GM23338 (cell line): ENCODE measurements at regions not wholly inside any gene's neighbourhood (a gene's known extent, or its start where the extent isn't known, plus 50 kb on each side); places are given as distances from the start of the nearest gene placed in this dataset.

Experiments
- ATAC-seq: fragments of 200-7000 bp; cut with Tn5 transposase; 3 replicates; pipeline ENCODE4 v1.9.1; 2020
- DNase-seq: peaks from one replicate; pipeline ENCODE4 v3.0.0-alpha.2; 2015; ENCODE audit warnings: low spot score
- H2AFZ ChIP-seq: fragments of 200-600 bp; sonication (generic); 2 replicates; pipeline ENCODE4 v1.8.0; 2016; ENCODE audit warnings: antibody characterized with exemption, mild to moderate bottlenecking, moderate library complexity
- H3F3A ChIP-seq: fragments of 200-600 bp; sonication (generic); replicated peaks from 2 replicates; pipeline ENCODE4 v1.8.0; 2017; ENCODE audit warnings: antibody characterized with exemption, mixed run types, low read depth
- H3K27ac ChIP-seq: fragments of 200-600 bp; sonication (generic); 2 replicates; pipeline ENCODE4 v1.6.1; 2016; ENCODE audit warnings: low read depth
- H3K27me3 ChIP-seq: fragments of 200-600 bp; sonication (generic); 2 replicates; pipeline ENCODE4 v1.8.0; 2016; ENCODE audit warnings: mild to moderate bottlenecking, mixed run types, moderate library complexity; ENCODE audit not compliant: insufficient read depth
- H3K36me3 ChIP-seq: fragments of 200-600 bp; sonication (generic); 2 replicates; pipeline ENCODE4 v1.8.0; 2016; ENCODE audit warnings: mild to moderate bottlenecking; ENCODE audit not compliant: insufficient read depth
- H3K4me1 ChIP-seq: fragments of 200-600 bp; sonication (generic); 2 replicates; pipeline ENCODE4 v1.8.0; 2016; ENCODE audit warnings: mild to moderate bottlenecking, moderate library complexity; ENCODE audit not compliant: insufficient read depth
- H3K4me2 ChIP-seq: fragments of 200-600 bp; sonication (generic); 2 replicates; pipeline ENCODE4 v1.7.1; 2017; ENCODE audit warnings: mixed run types
- H3K4me3 ChIP-seq: fragments of 200-600 bp; sonication (generic); 2 replicates; pipeline ENCODE4 v1.6.1; 2016; ENCODE audit warnings: mixed run types
- H3K79me2 ChIP-seq: fragments of 200-600 bp; sonication (generic); replicated peaks from 2 replicates; pipeline ENCODE4 v1.8.0; 2017; ENCODE audit warnings: mild to moderate bottlenecking; ENCODE audit not compliant: insufficient read depth
- H3K9me2 ChIP-seq: fragments of 200-600 bp; sonication (generic); 2 replicates; pipeline ENCODE4 v1.8.0; 2017; ENCODE audit not compliant: insufficient read depth
- H4K20me1 ChIP-seq: fragments of 200-600 bp; sonication (generic); replicated peaks from 2 replicates; pipeline ENCODE4 v1.8.0; 2017; ENCODE audit warnings: mild to moderate bottlenecking; ENCODE audit not compliant: insufficient read depth
- H3K27ac Mint-ChIP-seq: 2 replicates; pipeline ENCODE4 v1.8.0; 2020; ENCODE audit warnings: inconsistent platforms, mild to moderate bottlenecking, moderate library complexity, mixed read lengths
- H3K27me3 Mint-ChIP-seq: 3 replicates; pipeline ENCODE4 v1.8.0; 2022; ENCODE audit warnings: low read depth, mild to moderate bottlenecking, moderate library complexity, mixed read lengths, inconsistent platforms; ENCODE audit not compliant: insufficient read depth, poor library complexity
- H3K36me3 Mint-ChIP-seq: 3 replicates; pipeline ENCODE4 v1.8.0; 2021; ENCODE audit warnings: low read depth, mild to moderate bottlenecking, inconsistent platforms, moderate library complexity, mixed read lengths
- H3K4me1 Mint-ChIP-seq: 3 replicates; pipeline ENCODE4 v1.8.0; 2020; ENCODE audit warnings: mild to moderate bottlenecking, inconsistent platforms, mixed read lengths
- H3K4me3 Mint-ChIP-seq: 3 replicates; pipeline ENCODE4 v1.8.0; 2021; ENCODE audit warnings: moderate library complexity, mild to moderate bottlenecking, inconsistent platforms, mixed read lengths
- H3K9me3 Mint-ChIP-seq: 3 replicates; pipeline ENCODE4 v1.8.0; 2020; ENCODE audit warnings: moderate library complexity, mild to moderate bottlenecking, inconsistent platforms, mixed read lengths
- CREB1 ChIP-seq: fragments of 250-450 bp; sonication (Bioruptor Pico); IDR thresholded peaks from 2 replicates; pipeline ENCODE4 v1.5.0; 2020; ENCODE audit warnings: low read depth, mild to moderate bottlenecking, moderate library complexity
- CTCF ChIP-seq, 2 experiments: fragments of 200-600 bp in 1 of 2; sonication (generic) in 1 of 2; conservative IDR thresholded peaks; 2 replicates each; pipeline versions ENCODE4 v1.5.1 to v1.6.1; 2016 to 2017; ENCODE audit warnings: antibody characterized with exemption in 2 of 2, low read depth in 2 of 2, mild to moderate bottlenecking in 2 of 2, moderate library complexity in 1 of 2
- ETS1 ChIP-seq: IDR thresholded peaks from 2 replicates; pipeline ENCODE4 v1.6.1; 2016; ENCODE audit warnings: antibody characterized with exemption
- EZH2 ChIP-seq: fragments of 200-600 bp; sonication (generic); IDR thresholded peaks from one replicate; pipeline ENCODE4 v1.8.0; 2017; ENCODE audit warnings: antibody characterized with exemption, mild to moderate bottlenecking, low read depth; ENCODE audit not compliant: unreplicated experiment
- EZH2phosphoT487 ChIP-seq: fragments of 200-600 bp; sonication (generic); IDR thresholded peaks from one replicate; pipeline ENCODE4 v1.8.1; 2018; ENCODE audit warnings: antibody characterized with exemption; ENCODE audit not compliant: unreplicated experiment
- JUNB ChIP-seq: IDR thresholded peaks from one replicate; pipeline ENCODE4 v1.6.1; 2016; ENCODE audit warnings: antibody characterized with exemption; ENCODE audit not compliant: unreplicated experiment
- NANOG ChIP-seq: IDR thresholded peaks from 2 replicates; pipeline ENCODE4 v1.6.1; 2016; ENCODE audit warnings: antibody characterized with exemption, borderline replicate concordance
- POLR2AphosphoS5 ChIP-seq: IDR thresholded peaks from 2 replicates; pipeline ENCODE4 v1.6.1; 2016; ENCODE audit warnings: antibody characterized with exemption, low read depth
- REST ChIP-seq: IDR thresholded peaks from one replicate; pipeline ENCODE4 v1.6.1; 2018; ENCODE audit warnings: antibody characterized with exemption; ENCODE audit not compliant: unreplicated experiment
- STAT1 ChIP-seq: IDR thresholded peaks from one replicate; pipeline ENCODE4 v1.6.1; 2016; ENCODE audit warnings: antibody characterized with exemption; ENCODE audit not compliant: unreplicated experiment
- ZNF114 ChIP-seq: fragments of 250-450 bp; sonication (Bioruptor Pico); IDR thresholded peaks from 2 replicates; pipeline ENCODE4 v1.5.0; 2020; ENCODE audit warnings: mild to moderate bottlenecking, moderate library complexity
- ZNF331 ChIP-seq: fragments of 250-450 bp; sonication (Bioruptor Pico); IDR thresholded peaks from 2 replicates; pipeline ENCODE4 v1.5.0; 2020; ENCODE audit warnings: low read depth, mild to moderate bottlenecking, moderate library complexity
- ZNF462 ChIP-seq: fragments of 250-450 bp; sonication (Bioruptor Pico); IDR thresholded peaks from 2 replicates; pipeline ENCODE4 v1.5.0; 2020; ENCODE audit warnings: mild to moderate bottlenecking, moderate library complexity

GRCh38 chr6:81891874-81892273 lies 139.4 kb upstream of the TENT5A start:
- H3F3A ChIP-seq: no peaks in the 10 kb centered on the region
- no peak overlapping the region for H3K27ac Mint-ChIP-seq
- no peak for DNase-seq
- no peak for ATAC-seq
- no peaks in the 10 kb centered on the region for H3K27me3 Mint-ChIP-seq
- H3K79me2 ChIP-seq: no peaks in the 10 kb centered on the region
- H3K4me1 Mint-ChIP-seq: no peaks in the 10 kb centered on the region; the same call in 2 of the 3 replicates
- H3K4me2 ChIP-seq: no peak overlapping the region
- no peaks in the 10 kb centered on the region for H4K20me1 ChIP-seq
- no peak overlapping the region for H3K4me3 ChIP-seq
- H3K9me3 Mint-ChIP-seq: no peaks in the 10 kb centered on the region
- H3K9me2 ChIP-seq: no peaks in the 10 kb centered on the region
- 0 out of 2 replicates have a peak, but pooled peaks cover 4% of the 10 kb centered on the region for H3K4me1 ChIP-seq
- H3K4me3 Mint-ChIP-seq: no peak overlapping the region
- H2AFZ ChIP-seq: 0 out of 2 replicates have a peak overlapping the region, but pooled peaks have one; percentile 18
- H3K36me3 ChIP-seq: no peaks in the 10 kb centered on the region
- H3K36me3 Mint-ChIP-seq: no peaks in the 10 kb centered on the region
- no peaks in the 10 kb centered on the region for H3K27me3 ChIP-seq
- TF ChIP-seq POLR2AphosphoS5 (no peak), EZH2phosphoT487 (no peak), ETS1 (no peak), CTCF (conservative IDR thresholded peaks at IDR 0.05; ENCODE audit: low read depth in 2 of 2) (no peak), REST (no peak), NANOG (no peak), JUNB (no peak), ZNF114 (CRISPR knock-in tag) (no peak), CREB1 (CRISPR knock-in tag) (no peak), ZNF462 (no peak), STAT1 (no peak), ZNF331 (CRISPR knock-in tag) (no peak), EZH2 (no peak)
- H3K27ac ChIP-seq: no peak overlapping the region
